HepG2 (cell line): ENCODE measurements at regions not wholly inside any gene's neighbourhood (a gene's known extent, or its start where the extent isn't known, plus 50 kb on each side); places are given as distances from the start of the nearest gene placed in this dataset.

Source experiments
- ATAC-seq: fragments of 200-7000 bp; cut with Tn5 transposase; 3 replicates; pipeline ENCODE4 v1.9.1; 2020; ENCODE audit warnings: mild to moderate bottlenecking, moderate library complexity
- BruUV-seq: library from RNA; stranded (reverse); fragments of 400-500 nt; replicated peaks from 2 replicates; lab custom pipeline; 2021; lab: Mats Ljungman, UMichigan
- CTCF ChIA-PET: fragments of 300-600 bp; formaldehyde crosslinking; extraction: SDS; loops from one replicate; lab custom pipeline; 2021; ENCODE audit warnings: low total read pairs, inconsistent platforms, low intra/inter-chr PET ratio; lab: Yijun Ruan, JAX
- POLR2A ChIA-PET: fragments of 350-600 bp; sonication (Branson Sonifier 250); formaldehyde crosslinking; loops from one replicate; lab custom pipeline; 2020; ENCODE audit warnings: antibody characterized with exemption, inconsistent platforms; lab: Yijun Ruan, JAX
- DNase-seq: peaks from one replicate; pipeline ENCODE4 v3.0.0-alpha.2; 2015; ENCODE audit warnings: low spot score
- FAIRE-seq: peaks from 3 replicates; lab custom pipeline; 2011; peaks lifted over from hg19 to GRCh38; lab: Jason Lieb, UNC
- H2AFZ ChIP-seq: one replicate; pipeline ENCODE4 v1.6.1; 2011; ENCODE audit warnings: low read length, inconsistent platforms
- H3K27ac ChIP-seq: fragments of 300-600 bp; 3 replicates; pipeline ENCODE4 v1.8.0; 2011; ENCODE audit warnings: mixed run types, mild to moderate bottlenecking, mixed read lengths, low read length, inconsistent platforms; ENCODE audit not compliant: insufficient read depth; ENCODE audit errors: extremely low read length
- H3K27me3 ChIP-seq, 2 experiments: fragments of 200-600 bp in 1 of 2; 2 replicates in 1 of 2; 3 replicates in 1 of 2; pipeline versions ENCODE4 v1.6.0 to v1.8.0; 2011; ENCODE audit warnings: low read length in 2 of 2, mild to moderate bottlenecking in 2 of 2, moderate library complexity in 2 of 2, inconsistent platforms in 1 of 2; ENCODE audit not compliant: insufficient read depth in 2 of 2, control insufficient read depth in 1 of 2
- H3K36me3 ChIP-seq, 2 experiments: fragments of 200-600 bp in 1 of 2; replicated peaks in 1 of 2; 2 replicates in 1 of 2; 3 replicates in 1 of 2; pipeline versions ENCODE4 v1.5.1 to v1.8.0; 2011; ENCODE audit warnings: low read length in 2 of 2, inconsistent platforms in 1 of 2; ENCODE audit not compliant: insufficient read depth in 2 of 2, control insufficient read depth in 1 of 2
- H3K4me1 ChIP-seq: 2 replicates; pipeline ENCODE4 v1.5.1; 2012; ENCODE audit warnings: low read length, inconsistent platforms; ENCODE audit not compliant: insufficient read depth
- H3K4me2 ChIP-seq: 2 replicates; pipeline ENCODE4 v1.6.0; 2011; ENCODE audit warnings: low read depth, low read length, inconsistent platforms
- H3K4me3 ChIP-seq, 3 experiments: fragments of 200-600 bp in 1 of 3; sonication (generic), shearing (Covaris generic) in 1 of 3; replicated peaks in 1 of 3; 2 replicates each; pipeline ENCODE4 v1.5.1; 2011 to 2016; ENCODE audit warnings: low read length in 3 of 3, inconsistent platforms in 2 of 3, low read depth in 2 of 3, mild to moderate bottlenecking in 2 of 3, control low read depth in 1 of 3, mixed read lengths in 1 of 3; ENCODE audit not compliant: insufficient read depth in 1 of 3
- H3K79me2 ChIP-seq: one replicate; pipeline ENCODE4 v1.6.1; 2011; ENCODE audit warnings: low read length, inconsistent platforms; ENCODE audit not compliant: insufficient read depth
- H3K9ac ChIP-seq: 2 replicates; pipeline ENCODE4 v1.6.0; 2011; ENCODE audit warnings: mild to moderate bottlenecking, low read depth, low read length, inconsistent platforms; ENCODE audit not compliant: insufficient read depth
- H3K9me3 ChIP-seq: 2 replicates; pipeline ENCODE4 v1.5.1; 2012; ENCODE audit warnings: mild to moderate bottlenecking, low read length
- H4K20me1 ChIP-seq: 2 replicates; pipeline ENCODE4 v1.6.0; 2011; ENCODE audit warnings: inconsistent platforms, mild to moderate bottlenecking, low read length, moderate library complexity; ENCODE audit not compliant: insufficient read depth
- CEBPB ChIP-seq: IDR thresholded peaks from 2 replicates; pipeline ENCODE4 v1.6.1; 2011; ENCODE audit warnings: low read depth, low read length, improper control_type of control experiment, borderline replicate concordance
- DPF2 ChIP-seq: sonication (generic); formaldehyde crosslinking; IDR thresholded peaks from 2 replicates; pipeline ENCODE4 v1.4.0; 2020; ENCODE audit warnings: mild to moderate bottlenecking, low read depth, missing genetic modification reagents, borderline replicate concordance
- GFI1 ChIP-seq: sonication (generic); formaldehyde crosslinking; IDR thresholded peaks from 2 replicates; pipeline ENCODE4 v1.5.0; 2020; ENCODE audit warnings: missing genetic modification reagents, mild to moderate bottlenecking, borderline replicate concordance
- HNRNPUL1 ChIP-seq: fragments of 200-400 bp; formaldehyde crosslinking; IDR thresholded peaks from 2 replicates; pipeline ENCODE4 v1.6.1; 2017; ENCODE audit warnings: low read depth, mild to moderate bottlenecking, low read length, moderate library complexity
- MAFG ChIP-seq: sonication (generic); formaldehyde crosslinking; IDR thresholded peaks from 2 replicates; pipeline ENCODE4 v1.5.1; 2020; ENCODE audit warnings: mild to moderate bottlenecking, missing genetic modification reagents
- SMARCC2 ChIP-seq: fragments of 450-650 bp; IDR thresholded peaks from 2 replicates; pipeline ENCODE4 v1.6.1; 2017; ENCODE audit warnings: antibody characterized with exemption, mild to moderate bottlenecking
- ZBTB49 ChIP-seq: sonication (generic); formaldehyde crosslinking; IDR thresholded peaks from 2 replicates; pipeline ENCODE4 v1.4.0; 2020; ENCODE audit warnings: missing genetic modification reagents, borderline replicate concordance
- ZNF557 ChIP-seq: sonication (generic); formaldehyde crosslinking; IDR thresholded peaks from 2 replicates; pipeline ENCODE4 v1.4.0; 2020; ENCODE audit warnings: missing genetic modification reagents
- ZNF609 ChIP-seq: sonication (generic); formaldehyde crosslinking; IDR thresholded peaks from 2 replicates; pipeline ENCODE4 v1.4.0; 2020; ENCODE audit warnings: mild to moderate bottlenecking, missing genetic modification reagents, borderline replicate concordance
- ZNF709 ChIP-seq: sonication (generic); formaldehyde crosslinking; IDR thresholded peaks from 2 replicates; pipeline ENCODE4 v1.5.0; 2020; ENCODE audit warnings: mild to moderate bottlenecking, missing genetic modification reagents
- WGBS: methylation state at CpG from one replicate; pipeline ENCODE4 v1.1.6; 2017; ENCODE audit warnings: low lambda C conversion rate; 5-methylcytosine and 5-hydroxymethylcytosine counted together
- in situ Hi-C: cut with HindIII; loops from 2 replicates; pipeline ENCODE4 v1.10.0; 2017; ENCODE audit warnings: low pct_unique_long_range_greater_than_20kb; ENCODE audit not compliant: extremely low pct_ligation_motif_present
- intact Hi-C: fragments of 100-400 bp; cut with micrococcal nuclease; formaldehyde crosslinking; loops from one replicate; pipeline ENCODE4 v1.10.0; 2022; ENCODE audit not compliant: unreplicated experiment
- TF ChIP-seq, protein P1 (sequence below): sonication (generic); formaldehyde crosslinking; IDR thresholded peaks from 2 replicates; pipeline ENCODE4 v1.4.0; 2020; ENCODE audit warnings: missing genetic modification reagents

GRCh38 chr11:33420959-33421566 is 163.9 kb downstream of the HIPK3 start:
- Histone ChIP-seq H3K4me1 (no peaks in the 10 kb centered on the region), H4K20me1 (no peaks in the 10 kb centered on the region), H3K27me3 (peaks cover 0 to 5% of the 10 kb centered on the region in 2 experiments; a peak in 1 of 5 replicates), H3K9ac (no peak overlapping the region), H2AFZ (no peak overlapping the region), H3K4me3 (no peak overlapping the region), H3K79me2 (no peaks in the 10 kb centered on the region), H3K27ac (no peak overlapping the region), H3K4me2 (no peak overlapping the region), H3K9me3 (no peaks in the 10 kb centered on the region), H3K36me3 (no peaks in the 10 kb centered on the region)
- DNase-seq (no peak), ATAC-seq (no peak)
- POLR2A ChIA-PET = no interaction called here
- intact Hi-C loops (no loop called here), in situ Hi-C loops (no loop called here)
- CTCF ChIA-PET = no interaction called here
- WGBS = 42% methylated on average over 4 of the region's 4 CpGs
- BruUV-seq = no TSS peak
- TF ChIP-seq ZBTB49 (no peak), CEBPB (no peak), SMARCC2 (no peak), ZNF709 (CRISPR knock-in tag) (no peak), MAFG (CRISPR knock-in tag) (no peak), DPF2 (no peak), ZNF557 (no peak), ZNF609 (CRISPR knock-in tag) (no peak), HNRNPUL1 (no peak), GFI1 (CRISPR knock-in tag) (no peak)
- TF ChIP-seq, protein P1, sequence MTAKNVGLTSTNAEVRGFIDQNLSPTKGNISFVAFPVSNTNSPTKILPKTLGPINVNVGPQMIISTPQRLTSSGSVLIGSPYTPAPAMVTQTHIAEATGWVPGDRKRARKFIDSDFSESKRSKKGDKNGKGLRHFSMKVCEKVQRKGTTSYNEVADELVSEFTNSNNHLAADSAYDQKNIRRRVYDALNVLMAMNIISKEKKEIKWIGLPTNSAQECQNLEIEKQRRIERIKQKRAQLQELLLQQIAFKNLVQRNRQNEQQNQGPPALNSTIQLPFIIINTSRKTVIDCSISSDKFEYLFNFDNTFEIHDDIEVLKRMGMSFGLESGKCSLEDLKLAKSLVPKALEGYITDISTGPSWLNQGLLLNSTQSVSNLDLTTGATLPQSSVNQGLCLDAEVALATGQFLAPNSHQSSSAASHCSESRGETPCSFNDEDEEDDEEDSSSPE (CRISPR knock-in tag) = no peak
- TF ChIP-seq, all 625 proteins: peak for 0
- no peak for FAIRE-seq
